ENCODE measurements at regions not wholly inside any gene's neighbourhood (a gene's known extent, or its start where the extent isn't known, plus 50 kb on each side); places are given as distances from the start of the nearest gene placed in this dataset.

- TF ChIP-seq, protein P1, sequence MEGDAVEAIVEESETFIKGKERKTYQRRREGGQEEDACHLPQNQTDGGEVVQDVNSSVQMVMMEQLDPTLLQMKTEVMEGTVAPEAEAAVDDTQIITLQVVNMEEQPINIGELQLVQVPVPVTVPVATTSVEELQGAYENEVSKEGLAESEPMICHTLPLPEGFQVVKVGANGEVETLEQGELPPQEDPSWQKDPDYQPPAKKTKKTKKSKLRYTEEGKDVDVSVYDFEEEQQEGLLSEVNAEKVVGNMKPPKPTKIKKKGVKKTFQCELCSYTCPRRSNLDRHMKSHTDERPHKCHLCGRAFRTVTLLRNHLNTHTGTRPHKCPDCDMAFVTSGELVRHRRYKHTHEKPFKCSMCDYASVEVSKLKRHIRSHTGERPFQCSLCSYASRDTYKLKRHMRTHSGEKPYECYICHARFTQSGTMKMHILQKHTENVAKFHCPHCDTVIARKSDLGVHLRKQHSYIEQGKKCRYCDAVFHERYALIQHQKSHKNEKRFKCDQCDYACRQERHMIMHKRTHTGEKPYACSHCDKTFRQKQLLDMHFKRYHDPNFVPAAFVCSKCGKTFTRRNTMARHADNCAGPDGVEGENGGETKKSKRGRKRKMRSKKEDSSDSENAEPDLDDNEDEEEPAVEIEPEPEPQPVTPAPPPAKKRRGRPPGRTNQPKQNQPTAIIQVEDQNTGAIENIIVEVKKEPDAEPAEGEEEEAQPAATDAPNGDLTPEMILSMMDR (IDR thresholded peaks at IDR 0.05), result no peak
- TF ChIP-seq POLR2A (IDR thresholded peaks at IDR 0.05), result no peak
Observed at GRCh38 chr3:71850654-71851053, 65.7 kb upstream of the PROK2 start.
